Nephron progenitor cell (in vitro differentiated cells): ENCODE measurements at regions not wholly inside any gene's neighbourhood (a gene's known extent, or its start where the extent isn't known, plus 50 kb on each side); places are given as distances from the start of the nearest gene placed in this dataset.

Experiments used
- DNase-seq: peaks from one replicate; pipeline ENCODE4 v3.0.0; 2021
- H3K27ac Mint-ChIP-seq: 2 replicates; pipeline ENCODE4 v1.8.0; 2021; ENCODE audit warnings: mild to moderate bottlenecking, moderate library complexity, mixed read lengths
- H3K27me3 Mint-ChIP-seq: 2 replicates; pipeline ENCODE4 v1.8.0; 2021; ENCODE audit warnings: mild to moderate bottlenecking, low read depth, mixed read lengths; ENCODE audit not compliant: poor library complexity
- H3K36me3 Mint-ChIP-seq: 2 replicates; pipeline ENCODE4 v1.8.0; 2021; ENCODE audit warnings: low read depth, mixed read lengths
- H3K4me1 Mint-ChIP-seq: 2 replicates; pipeline ENCODE4 v1.8.0; 2021; ENCODE audit warnings: mixed read lengths
- H3K4me3 Mint-ChIP-seq: 2 replicates; pipeline ENCODE4 v1.8.0; 2021; ENCODE audit warnings: mild to moderate bottlenecking, moderate library complexity, mixed read lengths
- H3K9me3 Mint-ChIP-seq: 2 replicates; pipeline ENCODE4 v1.8.0; 2021; ENCODE audit warnings: mild to moderate bottlenecking, moderate library complexity, mixed read lengths
- TF ChIP-seq, protein P1 (sequence below): fragments of 200-600 bp; sonication (generic); IDR thresholded peaks from 2 replicates; pipeline ENCODE4 v1.5.0; 2021; ENCODE audit warnings: antibody characterized with exemption

- no peaks in the 10 kb centered on the region for H3K36me3 Mint-ChIP-seq
- no peak overlapping the region for H3K4me3 Mint-ChIP-seq
- H3K9me3 Mint-ChIP-seq, result no peaks in the 10 kb centered on the region
- peaks cover 34% of the 10 kb centered on the region for H3K4me1 Mint-ChIP-seq
- H3K27ac Mint-ChIP-seq, result no peak overlapping the region
- TF ChIP-seq, protein P1, sequence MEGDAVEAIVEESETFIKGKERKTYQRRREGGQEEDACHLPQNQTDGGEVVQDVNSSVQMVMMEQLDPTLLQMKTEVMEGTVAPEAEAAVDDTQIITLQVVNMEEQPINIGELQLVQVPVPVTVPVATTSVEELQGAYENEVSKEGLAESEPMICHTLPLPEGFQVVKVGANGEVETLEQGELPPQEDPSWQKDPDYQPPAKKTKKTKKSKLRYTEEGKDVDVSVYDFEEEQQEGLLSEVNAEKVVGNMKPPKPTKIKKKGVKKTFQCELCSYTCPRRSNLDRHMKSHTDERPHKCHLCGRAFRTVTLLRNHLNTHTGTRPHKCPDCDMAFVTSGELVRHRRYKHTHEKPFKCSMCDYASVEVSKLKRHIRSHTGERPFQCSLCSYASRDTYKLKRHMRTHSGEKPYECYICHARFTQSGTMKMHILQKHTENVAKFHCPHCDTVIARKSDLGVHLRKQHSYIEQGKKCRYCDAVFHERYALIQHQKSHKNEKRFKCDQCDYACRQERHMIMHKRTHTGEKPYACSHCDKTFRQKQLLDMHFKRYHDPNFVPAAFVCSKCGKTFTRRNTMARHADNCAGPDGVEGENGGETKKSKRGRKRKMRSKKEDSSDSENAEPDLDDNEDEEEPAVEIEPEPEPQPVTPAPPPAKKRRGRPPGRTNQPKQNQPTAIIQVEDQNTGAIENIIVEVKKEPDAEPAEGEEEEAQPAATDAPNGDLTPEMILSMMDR, result no peak
- no peaks in the 10 kb centered on the region for H3K27me3 Mint-ChIP-seq
- no peak for DNase-seq
These were observed 206.0 kb downstream of the SIM1 start for GRCh38 chr6:100258752-100259151.

DNA sequence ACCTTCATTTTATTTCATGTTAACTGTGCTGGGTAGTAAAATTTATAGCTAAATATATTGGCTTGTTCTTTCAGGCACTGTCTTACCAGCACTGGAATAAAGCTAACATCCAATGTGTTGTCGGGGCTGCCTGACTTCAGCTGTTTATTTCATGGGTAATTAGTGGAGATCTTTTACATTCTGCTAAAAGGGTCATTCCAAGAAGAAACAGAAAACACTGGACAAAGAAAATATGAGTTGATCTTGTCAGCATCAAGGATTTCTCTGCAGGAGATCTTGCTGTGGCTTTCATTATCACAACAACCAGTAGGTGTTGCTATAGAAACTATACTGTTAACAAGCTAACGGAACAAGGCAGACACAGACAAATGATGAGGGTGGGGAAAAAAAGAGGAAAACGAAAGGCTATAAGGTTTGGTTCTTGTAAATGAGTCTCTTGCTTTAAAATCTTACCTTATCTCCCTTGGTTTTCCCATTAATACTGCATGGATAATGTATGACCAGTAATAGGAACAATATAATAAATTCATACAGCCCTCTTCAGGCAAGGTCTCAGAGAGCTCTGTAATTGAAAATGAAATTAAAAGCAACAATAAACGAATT lies 206.8 kb downstream of the SIM1 start:
- H3K27me3 Mint-ChIP-seq, result no peaks in the 10 kb centered on the region
- TF ChIP-seq, protein P1, result no peak
- no peaks in the 10 kb centered on the region for H3K36me3 Mint-ChIP-seq
- no peak overlapping the region for H3K27ac Mint-ChIP-seq
- peaks cover 42% of the 10 kb centered on the region for H3K4me1 Mint-ChIP-seq
- H3K4me3 Mint-ChIP-seq, result peak overlapping the region; percentile 3
- DNase-seq, result no peak
- H3K9me3 Mint-ChIP-seq, result no peaks in the 10 kb centered on the region

DNA sequence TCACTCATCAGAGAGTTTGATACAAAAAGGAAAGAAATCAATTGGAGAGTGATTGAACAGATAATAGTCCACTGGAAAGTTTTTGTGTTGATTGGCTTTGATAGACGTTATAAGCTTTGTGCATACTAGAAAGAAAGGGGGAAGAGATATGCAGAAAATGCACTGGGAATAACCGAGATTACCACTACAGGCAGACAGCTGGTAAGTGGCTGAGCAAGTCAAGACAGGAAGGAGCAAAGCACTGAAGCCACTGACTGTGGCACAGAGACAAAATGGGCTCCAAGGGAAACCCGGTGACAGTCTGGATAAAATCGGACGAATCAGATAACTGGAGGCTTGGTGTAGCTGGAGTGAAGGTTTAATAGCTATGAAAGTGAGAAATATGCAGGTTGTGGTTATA lies 209.0 kb downstream of the SIM1 start:
- peak overlapping the region; percentile 2 for H3K27ac Mint-ChIP-seq
- TF ChIP-seq, protein P1, result no peak
- H3K27me3 Mint-ChIP-seq, result no peaks in the 10 kb centered on the region
- H3K36me3 Mint-ChIP-seq, result no peaks in the 10 kb centered on the region
- H3K4me3 Mint-ChIP-seq, result no peak overlapping the region
- DNase-seq, result no peak
- H3K4me1 Mint-ChIP-seq, result peaks cover 42% of the 10 kb centered on the region
- H3K9me3 Mint-ChIP-seq, result no peaks in the 10 kb centered on the region

DNA sequence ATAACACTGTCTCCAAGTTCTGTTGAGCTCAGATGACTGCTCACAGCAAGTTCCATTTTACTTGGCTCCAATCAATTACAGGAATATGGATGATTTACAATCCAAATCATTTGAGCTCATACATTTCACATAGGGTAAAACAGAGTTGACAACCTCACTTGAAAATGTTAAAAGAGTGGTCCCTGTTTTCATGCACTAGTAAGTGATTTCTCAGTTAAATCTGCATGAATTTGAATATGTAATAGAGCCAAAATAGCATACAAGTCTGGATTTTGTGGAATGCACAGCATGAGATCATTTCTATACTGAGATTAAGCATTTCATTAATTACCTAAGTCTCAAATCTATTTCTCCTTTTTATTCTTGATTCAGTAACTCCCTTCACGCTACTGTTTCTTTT lies 217.6 kb downstream of the SIM1 start:
- H3K27ac Mint-ChIP-seq, result no peak overlapping the region
- TF ChIP-seq, protein P1, result no peak
- no peaks in the 10 kb centered on the region for H3K27me3 Mint-ChIP-seq
- no peak overlapping the region for H3K4me3 Mint-ChIP-seq
- H3K4me1 Mint-ChIP-seq, result peaks cover 37% of the 10 kb centered on the region
- no peaks in the 10 kb centered on the region for H3K36me3 Mint-ChIP-seq
- DNase-seq, result no peak
- H3K9me3 Mint-ChIP-seq, result no peaks in the 10 kb centered on the region

DNA sequence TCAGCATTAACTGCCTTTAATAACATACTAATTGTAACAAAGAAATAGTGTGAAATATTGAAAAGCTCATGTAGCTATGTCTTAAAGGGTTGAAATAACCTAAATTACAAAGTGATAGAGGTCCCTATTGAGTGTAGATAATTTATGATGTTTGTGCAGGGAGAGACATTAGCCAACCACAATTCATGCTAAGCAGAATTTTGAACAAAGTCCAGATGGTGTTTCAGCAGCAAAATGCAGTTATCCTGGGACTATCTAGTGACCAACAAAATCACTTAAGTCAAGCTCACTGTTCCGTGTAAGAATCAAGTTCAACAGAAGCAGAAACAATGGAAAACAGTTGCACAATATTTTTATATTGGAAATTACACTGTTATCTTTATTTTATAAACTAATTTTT lies 218.5 kb downstream of the SIM1 start:
- no peaks in the 10 kb centered on the region for H3K9me3 Mint-ChIP-seq
- H3K4me3 Mint-ChIP-seq, result no peak overlapping the region
- H3K27ac Mint-ChIP-seq, result no peak overlapping the region
- peaks cover 44% of the 10 kb centered on the region for H3K4me1 Mint-ChIP-seq
- TF ChIP-seq, protein P1, result no peak
- no peaks in the 10 kb centered on the region for H3K36me3 Mint-ChIP-seq
- no peak for DNase-seq
- no peaks in the 10 kb centered on the region for H3K27me3 Mint-ChIP-seq

DNA sequence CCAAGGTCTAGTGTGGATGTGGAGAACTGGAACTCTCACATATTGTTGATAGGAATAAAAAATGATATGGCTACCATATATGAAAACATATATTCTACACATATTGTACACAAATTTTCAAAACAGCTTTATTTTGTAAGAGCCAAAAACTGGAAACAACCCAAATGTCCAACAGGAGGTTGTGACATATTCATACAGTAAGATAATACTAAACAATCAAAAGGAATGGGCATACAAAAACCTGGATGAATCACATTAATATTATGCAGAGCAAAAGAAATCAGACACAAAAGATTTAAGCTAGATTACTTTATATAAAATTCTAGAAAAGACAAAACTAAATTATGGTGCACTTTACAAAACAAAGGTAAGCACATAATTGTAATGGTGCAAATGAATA lies 223.9 kb downstream of the SIM1 start:
- H3K27me3 Mint-ChIP-seq, result no peaks in the 10 kb centered on the region
- peaks cover 51% of the 10 kb centered on the region for H3K4me1 Mint-ChIP-seq
- H3K9me3 Mint-ChIP-seq, result no peaks in the 10 kb centered on the region
- H3K36me3 Mint-ChIP-seq, result no peaks in the 10 kb centered on the region
- DNase-seq, result no peak
- TF ChIP-seq, protein P1, result no peak
- H3K27ac Mint-ChIP-seq, result no peak overlapping the region
- H3K4me3 Mint-ChIP-seq, result no peak overlapping the region
